Skin epidermis (tissue), 12 donors: ENCODE measurements at regions not wholly inside any gene's neighbourhood (a gene's known extent, or its start where the extent isn't known, plus 50 kb on each side); places are given as distances from the start of the nearest gene placed in this dataset.
A peak's percentile ranks its signal among the peaks of the same experiment; 100 is the strongest.
"Not testable (repeated sequence)": the region's sequence is repeated elsewhere in the genome, so short reads cannot be mapped to it uniquely, and the experiment has no call there.

Experiments
- H3K27ac ChIP-seq, 21 experiments: fragments of 200-600 bp; sonication (generic) in 11 of 21; one replicate each; pipeline ENCODE4 v1.5.0; 2020; ENCODE audit warnings: mild to moderate bottlenecking in 3 of 21, inconsistent platforms in 2 of 21, moderate library complexity in 2 of 21
- H3K4me3 ChIP-seq, 7 experiments: fragments of 200-600 bp; sonication (generic) in 2 of 7; one replicate each; pipeline ENCODE4 v1.5.0; 2020; ENCODE audit warnings: inconsistent platforms in 2 of 7, mild to moderate bottlenecking in 2 of 7, moderate library complexity in 1 of 7

DNA sequence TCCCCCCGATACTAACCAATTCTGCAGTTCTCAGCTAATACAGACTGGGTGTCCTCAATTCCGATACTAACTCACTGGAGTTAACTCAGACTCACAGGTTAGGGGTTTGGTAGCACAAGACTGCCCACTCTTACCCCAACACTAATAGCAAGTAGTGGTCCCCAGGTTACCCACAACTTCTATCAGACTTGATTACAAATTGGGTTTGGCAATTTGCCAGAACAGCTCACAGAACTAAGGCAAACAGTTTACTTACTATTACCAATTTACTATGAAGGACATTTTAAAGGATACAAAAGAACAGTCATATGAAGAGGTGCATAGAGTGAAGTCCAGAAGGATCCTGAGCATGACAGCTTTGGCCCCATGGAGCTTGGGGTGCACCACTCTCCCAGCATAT, 201.8 kb upstream of the VCX start:
- no peak overlapping the region for H3K27ac ChIP-seq
- no peak overlapping the region for H3K4me3 ChIP-seq

DNA sequence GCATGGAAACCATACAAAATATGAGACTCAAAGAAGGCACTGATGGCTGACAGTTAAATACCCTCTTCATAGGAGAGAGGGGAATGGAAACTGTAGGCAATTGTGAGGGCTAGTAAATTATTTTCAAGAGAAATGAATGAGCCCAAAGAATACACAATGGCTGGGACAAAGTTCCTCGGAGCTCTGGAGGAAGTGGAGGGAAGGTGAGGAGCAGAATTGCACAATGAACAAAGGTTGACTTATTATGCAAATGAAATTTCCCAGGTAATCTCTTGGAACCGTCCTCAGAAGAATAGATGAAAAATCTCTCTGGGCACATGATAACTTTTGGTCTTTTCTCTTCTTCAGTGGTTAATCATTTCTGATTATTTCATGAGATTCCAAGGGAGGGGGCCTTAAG, 202.6 kb upstream of the VCX start:
- Histone ChIP-seq H3K27ac (no peak overlapping the region), H3K4me3 (no peak overlapping the region)

DNA sequence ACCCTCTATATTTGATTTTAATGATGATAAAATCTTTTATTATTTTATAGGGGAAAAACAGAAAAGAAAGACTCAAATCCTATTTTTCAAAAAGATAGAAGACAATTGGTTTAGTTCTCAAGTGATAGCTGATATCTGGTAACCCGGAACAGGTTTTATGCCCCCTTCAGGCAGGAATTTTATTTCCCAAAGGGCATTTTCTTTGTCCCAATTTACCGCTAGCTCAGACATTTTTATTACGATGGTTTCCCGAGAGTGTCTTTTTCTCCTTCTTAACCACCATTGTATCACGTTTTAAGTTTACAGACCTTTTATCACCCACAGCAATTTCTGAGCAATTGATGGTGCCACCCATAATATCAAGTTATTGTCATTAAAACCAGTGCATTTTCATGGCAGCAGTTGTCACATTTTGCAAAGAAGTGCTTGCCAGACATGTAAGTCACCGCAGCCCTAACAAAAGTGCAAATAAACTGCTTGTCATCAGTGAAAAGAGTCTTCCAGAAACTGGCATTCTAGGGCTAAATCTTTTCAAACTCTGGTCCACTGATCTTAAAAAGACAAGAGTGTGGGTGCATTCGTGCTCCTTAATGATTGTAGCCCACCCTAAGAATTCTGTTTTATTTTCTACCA, 204.8 kb upstream of the VCX start:
- Histone ChIP-seq H3K4me3 (no peak overlapping the region), H3K27ac (no peak overlapping the region)

DNA sequence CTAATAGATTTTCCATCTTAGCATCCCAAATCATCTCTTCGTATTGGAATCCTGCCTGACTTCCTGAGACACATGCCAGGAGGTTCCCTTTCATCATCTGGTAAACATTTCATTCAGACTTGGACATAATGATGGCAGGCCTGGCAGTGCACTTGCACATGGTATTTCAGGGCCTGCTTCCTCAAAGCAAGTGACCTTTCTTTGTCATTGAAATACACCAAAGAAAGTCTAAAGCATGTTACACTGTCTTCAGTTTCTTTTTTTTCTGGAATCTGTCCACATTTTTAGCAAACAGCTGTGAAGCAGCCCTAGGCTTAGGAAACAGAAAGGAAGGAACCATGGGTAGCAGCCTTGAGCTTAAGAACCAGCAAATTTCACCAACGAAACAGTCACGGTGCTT, 205.9 kb upstream of the VCX start:
- no peak overlapping the region for H3K4me3 ChIP-seq
- no peak overlapping the region for H3K27ac ChIP-seq

GRCh38 chrX:7635604-7636003, 207.4 kb upstream of the VCX start:
- Histone ChIP-seq H3K27ac (no peak overlapping the region), H3K4me3 (no peak overlapping the region)

GRCh38 chrX:7620560-7620959, 222.4 kb upstream of the VCX start:
- Histone ChIP-seq H3K27ac (no peak overlapping the region), H3K4me3 (no peak overlapping the region)

GRCh38 chrX:7617994-7618393, 225.0 kb upstream of the VCX start:
- Histone ChIP-seq H3K4me3 (no peak overlapping the region), H3K27ac (no peak overlapping the region)

DNA sequence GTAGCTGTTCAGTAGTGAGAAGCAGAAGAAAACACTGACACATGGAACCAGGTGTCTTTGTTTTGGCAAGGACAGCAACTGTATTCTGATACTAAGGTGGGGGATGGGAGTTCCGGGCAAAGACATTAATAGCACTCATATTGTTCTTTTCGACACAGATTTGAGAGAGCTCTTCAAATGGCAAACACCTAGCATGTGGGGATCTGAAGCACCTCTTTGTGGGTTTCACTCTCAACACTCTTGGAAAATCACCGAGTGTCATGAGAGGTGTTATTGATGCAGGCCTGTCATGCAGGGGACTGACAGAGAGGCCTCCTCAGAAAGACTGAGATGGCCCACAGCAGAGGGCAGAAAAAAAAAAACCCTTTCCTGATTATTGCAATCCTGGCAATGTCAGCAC, 228.4 kb upstream of the VCX start:
- Histone ChIP-seq H3K4me3 (no peak overlapping the region), H3K27ac (no peak overlapping the region)

DNA sequence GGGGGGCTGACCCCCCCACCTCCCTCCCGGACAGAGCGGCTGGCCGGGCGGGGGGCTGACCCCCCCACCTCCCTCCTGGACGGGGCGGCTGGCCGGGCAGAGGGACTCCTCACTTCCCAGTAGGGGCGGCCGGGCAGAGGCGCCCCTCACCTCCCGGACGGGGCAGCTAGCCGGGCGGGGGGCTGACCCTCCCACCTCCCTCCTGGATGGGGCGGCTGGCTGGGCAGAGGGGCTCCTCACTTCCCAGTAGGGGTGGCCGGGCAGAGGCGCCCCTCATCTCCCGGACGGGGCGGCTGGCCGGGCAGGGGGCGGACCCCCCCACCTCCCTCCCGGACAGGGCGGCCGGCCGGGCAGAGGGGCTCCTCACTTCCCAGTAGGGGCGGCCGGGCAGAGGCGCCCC, 234.3 kb upstream of the VCX start:
- H3K4me3 ChIP-seq, H3K27ac ChIP-seq: not testable (repeated sequence)

- H3K4me3 ChIP-seq: no peak overlapping the region
- no peak overlapping the region for H3K27ac ChIP-seq
Measured at GRCh38 chrX:7606039-7606652, 236.8 kb upstream of the VCX start.

- Histone ChIP-seq H3K27ac (no peak overlapping the region), H3K4me3 (no peak overlapping the region)
Measured at GRCh38 chrX:7603387-7603786, 239.6 kb upstream of the VCX start.

- Histone ChIP-seq H3K27ac (no peak overlapping the region), H3K4me3 (no peak overlapping the region)
Measured at GRCh38 chrX:7596822-7597221, 246.1 kb upstream of the VCX start.

DNA sequence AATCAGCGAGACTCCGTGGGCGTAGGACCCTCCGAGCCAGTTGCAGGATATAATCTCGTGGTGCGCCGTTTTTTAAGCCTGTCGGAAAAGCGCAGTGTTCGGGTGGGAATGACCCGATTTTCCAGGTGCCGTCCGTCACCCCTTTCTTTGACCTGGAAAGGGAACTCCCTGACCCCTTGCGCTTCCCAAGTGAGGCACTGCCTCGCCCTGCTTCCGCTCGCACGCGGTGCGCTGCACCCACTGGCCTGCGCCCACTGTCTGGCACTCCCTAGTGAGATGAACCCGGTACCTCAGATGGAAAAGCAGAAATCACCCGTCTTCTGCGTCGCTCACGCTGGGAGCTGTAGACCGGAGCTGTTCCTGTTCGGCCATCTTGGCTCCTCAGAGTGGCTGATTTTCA, 249.6 kb upstream of the VCX start:
- peak overlapping the region in 1 of 7 experiments; percentile 19 for H3K4me3 ChIP-seq
- peak overlapping the region in 1 of 21 experiments; percentile 37 for H3K27ac ChIP-seq

DNA sequence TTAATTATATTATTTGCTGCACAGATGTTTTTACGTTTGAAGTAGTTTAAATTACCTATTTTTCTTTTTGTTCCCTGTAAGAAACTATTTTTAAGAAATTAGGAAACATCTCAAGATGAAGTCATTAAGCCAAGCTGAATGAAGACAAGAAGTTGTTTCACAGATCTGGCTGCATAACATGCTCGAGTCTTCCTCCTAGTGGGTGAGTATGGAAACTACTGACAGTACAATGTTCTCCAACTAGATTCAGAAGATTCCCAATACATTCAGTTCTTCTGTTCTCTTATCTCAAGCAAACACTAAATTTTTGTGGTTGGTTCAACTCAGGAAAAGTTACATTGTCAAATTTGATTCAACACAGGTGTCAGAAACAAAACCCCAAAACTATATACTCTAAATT, 256.8 kb upstream of the VCX start:
- no peak overlapping the region for H3K27ac ChIP-seq
- no peak overlapping the region for H3K4me3 ChIP-seq

GRCh38 chrX:7582191-7582590, 260.8 kb upstream of the VCX start:
- H3K27ac ChIP-seq: no peak overlapping the region
- H3K4me3 ChIP-seq: no peak overlapping the region

DNA sequence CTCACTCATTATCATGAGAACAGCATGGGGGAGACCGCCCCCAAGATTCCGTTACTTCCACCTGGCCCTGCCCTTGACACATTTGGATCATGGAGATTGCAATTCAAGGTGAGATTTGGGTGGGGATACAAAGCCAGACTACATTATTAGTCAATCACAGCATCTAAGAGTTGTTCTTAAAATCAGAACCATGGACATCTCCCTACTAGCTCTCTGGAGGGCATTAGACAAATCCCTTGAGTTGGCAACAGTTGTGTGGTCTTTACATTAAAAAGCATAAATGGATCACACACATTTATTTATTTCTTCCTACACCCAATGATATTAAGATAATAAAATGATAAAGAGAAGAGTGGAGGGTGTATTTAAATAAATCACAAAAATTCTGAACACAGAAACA, 262.8 kb upstream of the VCX start:
- H3K4me3 ChIP-seq: no peak overlapping the region

GRCh38 chrX:7574325-7574724, 268.6 kb upstream of the VCX start:
- Histone ChIP-seq H3K27ac (no peak overlapping the region), H3K4me3 (no peak overlapping the region)

More for the DNA sequence above, 262.8 kb upstream of the VCX start:
- H3K27ac ChIP-seq: no peak overlapping the region

GRCh38 chrX:7570432-7571029, 272.4 kb upstream of the VCX start:
- no peak overlapping the region for H3K4me3 ChIP-seq

DNA sequence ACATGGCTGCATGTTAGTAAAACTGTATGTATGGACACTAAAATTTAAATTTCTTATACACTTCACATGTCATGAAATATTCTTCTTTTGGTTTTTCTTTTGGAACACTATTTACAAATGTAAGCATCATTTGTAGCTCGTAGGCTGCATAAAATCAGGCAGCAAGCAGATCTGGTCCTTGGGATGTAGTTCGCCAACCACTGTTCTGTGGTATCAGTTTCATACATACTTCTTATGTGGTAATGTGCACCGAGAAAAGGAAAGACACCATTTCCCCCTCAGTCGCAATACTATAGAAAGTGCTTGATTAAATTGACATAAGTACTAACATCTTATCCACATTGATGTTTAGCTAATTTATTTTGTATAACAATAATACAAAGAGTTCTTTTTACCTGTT, 274.4 kb upstream of the VCX start:
- H3K4me3 ChIP-seq: no peak overlapping the region
- no peak overlapping the region for H3K27ac ChIP-seq

More at GRCh38 chrX:7570432-7571029, 272.4 kb upstream of the VCX start:
- no peak overlapping the region for H3K27ac ChIP-seq

DNA sequence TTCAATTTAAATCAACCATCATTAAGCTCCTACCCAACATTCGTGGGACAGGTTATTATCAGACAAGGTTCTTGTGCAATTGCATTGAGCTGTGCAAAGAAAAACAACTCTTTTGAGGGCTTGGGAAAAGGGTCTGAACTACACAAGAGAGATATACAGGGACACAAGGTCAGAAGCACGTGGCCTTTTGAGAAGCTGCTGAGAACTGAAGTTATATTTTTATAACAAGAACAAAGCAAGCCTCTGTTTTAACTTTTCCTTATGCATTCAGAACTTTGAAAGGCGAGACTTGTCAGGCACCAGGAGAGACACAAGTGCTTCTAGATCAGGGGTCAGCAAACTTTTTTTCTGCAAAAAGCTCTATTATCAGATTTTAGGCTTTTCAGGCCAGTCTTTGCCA, 274.8 kb upstream of the VCX start:
- Histone ChIP-seq H3K27ac (no peak overlapping the region), H3K4me3 (no peak overlapping the region)

GRCh38 chrX:7552760-7553159, 290.2 kb upstream of the VCX start:
- H3K27ac ChIP-seq: no peak overlapping the region
- no peak overlapping the region for H3K4me3 ChIP-seq
